DOHH2 (cell line): ENCODE measurements at regions not wholly inside any gene's neighbourhood (a gene's known extent, or its start where the extent isn't known, plus 50 kb on each side); places are given as distances from the start of the nearest gene placed in this dataset.

Source experiments
- H3F3A ChIP-seq: fragments of 200-600 bp; sonication (generic), shearing (Covaris generic); 2 replicates; pipeline ENCODE4 v1.6.0; 2016; ENCODE audit warnings: antibody characterized with exemption, mild to moderate bottlenecking; ENCODE audit not compliant: control insufficient read depth, insufficient read depth
- H3K27ac ChIP-seq: fragments of 200-600 bp; sonication (generic); 2 replicates; pipeline ENCODE4 v1.5.1; 2014; ENCODE audit warnings: low read depth, mild to moderate bottlenecking, low read length, moderate library complexity
- H3K27me3 ChIP-seq: fragments of 200-600 bp; sonication (generic); 2 replicates; pipeline ENCODE4 v1.6.1; 2014; ENCODE audit warnings: mild to moderate bottlenecking, low read length, mixed read lengths; ENCODE audit not compliant: control insufficient read depth
- H3K36me3 ChIP-seq: fragments of 200-600 bp; sonication (generic); 2 replicates; pipeline ENCODE4 v1.6.1; 2014; ENCODE audit warnings: mild to moderate bottlenecking, low read length, moderate library complexity, mixed read lengths; ENCODE audit not compliant: control insufficient read depth
- H3K4me1 ChIP-seq: fragments of 200-600 bp; sonication (generic); 2 replicates; pipeline ENCODE4 v1.6.1; 2014; ENCODE audit warnings: mild to moderate bottlenecking, low read length, mixed read lengths; ENCODE audit not compliant: control insufficient read depth
- H3K4me2 ChIP-seq: fragments of 200-600 bp; sonication (generic); 2 replicates; pipeline ENCODE4 v1.6.0; 2014; ENCODE audit warnings: mild to moderate bottlenecking, low read length, moderate library complexity
- H3K4me3 ChIP-seq: fragments of 200-600 bp; sonication (generic); 2 replicates; pipeline ENCODE4 v1.5.1; 2014; ENCODE audit warnings: mild to moderate bottlenecking, low read length, mixed read lengths
- H3K79me2 ChIP-seq: fragments of 200-600 bp; sonication (generic); 2 replicates; pipeline ENCODE4 v1.6.1; 2014; ENCODE audit warnings: mild to moderate bottlenecking, low read length, mixed read lengths; ENCODE audit not compliant: control insufficient read depth
- H3K9me2 ChIP-seq: fragments of 200-600 bp; sonication (generic); replicated peaks from 2 replicates; pipeline ENCODE4 v1.6.1; 2014; ENCODE audit warnings: mild to moderate bottlenecking, low read length, mixed read lengths; ENCODE audit not compliant: control insufficient read depth
- H3K9me3 ChIP-seq: fragments of 200-600 bp; sonication (generic); 2 replicates; pipeline ENCODE4 v1.6.1; 2014; ENCODE audit warnings: antibody characterized with exemption, low read length, mixed read lengths; ENCODE audit not compliant: control insufficient read depth, insufficient read depth
- H4K20me1 ChIP-seq: fragments of 200-600 bp; sonication (generic); 2 replicates; pipeline ENCODE4 v1.6.0; 2014; ENCODE audit warnings: low read depth, mild to moderate bottlenecking, antibody characterized with exemption, low read length, moderate library complexity; ENCODE audit not compliant: control insufficient read depth, insufficient read depth
- CTCF ChIP-seq: fragments of 200-600 bp; sonication (generic); IDR thresholded peaks from one replicate; pipeline ENCODE4 v1.5.1; 2014; ENCODE audit warnings: antibody characterized with exemption, mild to moderate bottlenecking, low read depth, low read length; ENCODE audit not compliant: poor library complexity, severe bottlenecking
- EZH2phosphoT487 ChIP-seq: fragments of 200-600 bp; sonication (generic); IDR thresholded peaks from 2 replicates; pipeline ENCODE4 v1.6.1; 2017; ENCODE audit warnings: borderline replicate concordance, mild to moderate bottlenecking, antibody characterized with exemption, low read length, moderate library complexity, mixed read lengths

GRCh38 chr11:69922015-69922595 is 102.9 kb upstream of the FGF3 start:
- no peak for TF ChIP-seq EZH2phosphoT487
- TF ChIP-seq CTCF = no peak
- H3K36me3 ChIP-seq = no peaks in the 10 kb centered on the region
- no peak overlapping the region for H3K4me2 ChIP-seq
- no peak overlapping the region for H3K4me3 ChIP-seq
- no peaks in the 10 kb centered on the region for H3K4me1 ChIP-seq
- no peaks in the 10 kb centered on the region for H4K20me1 ChIP-seq
- no peak overlapping the region for H3K27ac ChIP-seq
- no peaks in the 10 kb centered on the region for H3K79me2 ChIP-seq
- peaks cover 18% of the 10 kb centered on the region for H3K27me3 ChIP-seq
- no peaks in the 10 kb centered on the region for H3K9me2 ChIP-seq
- H3F3A ChIP-seq = no peaks in the 10 kb centered on the region
- H3K9me3 ChIP-seq = no peaks in the 10 kb centered on the region

DNA sequence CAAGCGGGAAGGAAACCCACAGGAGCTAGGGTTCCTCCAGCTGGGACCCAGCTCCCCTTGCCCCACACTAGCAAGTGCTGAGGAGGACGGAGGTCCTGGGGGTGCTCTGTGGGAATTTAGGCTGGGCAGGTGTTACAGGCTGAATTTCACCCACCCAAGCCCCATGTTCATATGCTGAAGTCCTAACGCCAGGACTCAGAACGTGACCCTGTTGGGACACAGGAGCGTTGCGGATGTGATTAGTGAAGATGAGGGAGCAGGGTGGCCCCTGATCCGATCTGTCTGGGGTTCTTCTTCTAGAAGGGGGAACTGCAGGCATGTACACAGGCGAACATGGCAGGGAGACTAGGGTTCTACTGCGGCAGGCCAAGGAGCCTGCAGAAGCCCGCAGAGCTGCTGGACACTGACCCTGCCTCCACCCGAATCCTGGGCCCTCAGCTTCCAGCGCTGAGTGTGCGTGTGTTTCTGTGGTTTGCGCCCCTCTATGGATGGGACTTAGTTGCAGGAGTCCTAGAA is 103.4 kb upstream of the FGF3 start:
- Histone ChIP-seq H3K9me3 (no peaks in the 10 kb centered on the region), H3K27ac (no peak overlapping the region), H3K79me2 (no peaks in the 10 kb centered on the region), H3K27me3 (peaks cover 18% of the 10 kb centered on the region), H3K36me3 (no peaks in the 10 kb centered on the region), H3K4me2 (no peak overlapping the region), H3F3A (no peaks in the 10 kb centered on the region), H3K4me3 (no peak overlapping the region), H3K9me2 (no peaks in the 10 kb centered on the region), H3K4me1 (no peaks in the 10 kb centered on the region), H4K20me1 (no peaks in the 10 kb centered on the region)
- no peak for TF ChIP-seq CTCF
- TF ChIP-seq EZH2phosphoT487 = no peak

GRCh38 chr11:69923196-69923595 is 104.0 kb upstream of the FGF3 start:
- Histone ChIP-seq H3K9me2 (no peaks in the 10 kb centered on the region), H3K4me1 (no peaks in the 10 kb centered on the region), H3K27me3 (peaks cover 18% of the 10 kb centered on the region), H3K79me2 (no peaks in the 10 kb centered on the region), H3K27ac (no peak overlapping the region), H3K9me3 (no peaks in the 10 kb centered on the region), H3F3A (no peaks in the 10 kb centered on the region), H3K4me3 (no peak overlapping the region), H4K20me1 (no peaks in the 10 kb centered on the region), H3K4me2 (no peak overlapping the region), H3K36me3 (no peaks in the 10 kb centered on the region)
- TF ChIP-seq CTCF (no peak), EZH2phosphoT487 (no peak)
